A204.1 (cell line): ENCODE measurements at regions not wholly inside any gene's neighbourhood (a gene's known extent, or its start where the extent isn't known, plus 50 kb on each side); places are given as distances from the start of the nearest gene placed in this dataset.

ENCODE experiments used
- FAIRE-seq: peaks from 2 replicates; lab custom pipeline; 2012; peaks lifted over from hg19 to GRCh38; lab: Jason Lieb, UNC

DNA sequence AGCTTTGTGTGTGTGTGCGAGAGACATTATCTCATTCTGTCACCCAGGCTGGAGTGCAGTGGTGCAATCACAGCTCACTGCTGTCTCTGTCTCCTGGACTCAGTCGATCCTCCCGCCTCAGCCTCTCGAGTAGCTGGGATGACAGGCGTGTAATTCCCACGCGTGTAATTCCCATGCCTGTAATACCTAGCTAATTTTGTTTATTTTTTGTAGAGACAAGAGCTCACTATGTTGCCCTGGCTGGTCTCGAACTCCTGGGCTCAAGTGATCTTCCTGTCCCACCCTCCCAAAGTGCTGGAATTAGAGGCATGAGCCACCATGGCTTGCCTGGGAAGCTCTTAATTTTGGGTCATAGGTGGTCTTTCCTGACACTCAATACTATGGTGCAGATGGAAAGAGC is 205.3 kb upstream of the TNRC6C start:
- FAIRE-seq = no peak

DNA sequence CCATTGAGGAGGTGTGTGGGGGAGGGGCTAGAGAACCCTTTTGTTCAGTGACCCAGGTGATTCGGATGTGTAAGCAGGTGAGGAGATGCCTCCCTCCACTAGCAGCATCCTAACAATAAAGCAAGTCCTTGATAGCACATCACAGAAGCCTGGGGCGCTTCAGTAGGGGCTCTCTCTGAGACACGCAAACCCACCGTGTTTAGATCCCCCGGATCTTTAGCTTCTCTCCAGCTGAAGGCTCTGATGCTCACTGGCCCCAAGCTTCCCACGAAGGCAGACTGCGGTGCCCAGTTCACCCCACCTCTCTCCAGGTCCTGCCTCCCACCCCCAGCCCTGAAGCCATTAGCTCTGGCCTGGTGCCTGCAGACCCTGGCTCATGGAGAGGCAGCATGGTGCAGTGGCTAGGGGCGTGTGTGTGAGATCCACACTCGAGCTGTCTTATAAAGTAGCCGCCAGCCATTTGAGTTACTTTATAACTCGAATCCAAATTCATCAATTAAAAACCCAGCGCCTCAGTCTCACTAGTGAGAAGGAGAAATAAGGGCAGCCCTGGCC is 204.7 kb upstream of the TNRC6C start:
- FAIRE-seq = no peak

DNA sequence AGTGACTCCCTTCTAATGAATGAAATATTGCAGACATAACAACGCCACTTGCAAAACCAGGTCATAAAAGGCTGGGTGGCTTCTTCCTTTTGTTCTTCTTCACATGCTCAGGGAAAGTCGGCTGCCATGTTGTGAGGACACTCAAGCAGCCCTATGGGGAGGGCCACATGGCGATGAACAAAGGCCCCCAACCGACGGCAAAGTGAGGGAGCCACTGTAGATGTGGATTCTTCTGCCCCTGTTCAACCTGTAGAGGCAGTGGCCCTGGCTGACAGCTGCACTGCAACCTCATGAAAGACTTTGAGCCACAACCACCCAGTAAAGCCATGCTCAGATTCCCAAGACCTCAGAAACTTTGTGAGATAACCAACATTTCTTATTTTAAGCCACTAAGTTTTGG is 203.5 kb upstream of the TNRC6C start:
- no peak for FAIRE-seq

DNA sequence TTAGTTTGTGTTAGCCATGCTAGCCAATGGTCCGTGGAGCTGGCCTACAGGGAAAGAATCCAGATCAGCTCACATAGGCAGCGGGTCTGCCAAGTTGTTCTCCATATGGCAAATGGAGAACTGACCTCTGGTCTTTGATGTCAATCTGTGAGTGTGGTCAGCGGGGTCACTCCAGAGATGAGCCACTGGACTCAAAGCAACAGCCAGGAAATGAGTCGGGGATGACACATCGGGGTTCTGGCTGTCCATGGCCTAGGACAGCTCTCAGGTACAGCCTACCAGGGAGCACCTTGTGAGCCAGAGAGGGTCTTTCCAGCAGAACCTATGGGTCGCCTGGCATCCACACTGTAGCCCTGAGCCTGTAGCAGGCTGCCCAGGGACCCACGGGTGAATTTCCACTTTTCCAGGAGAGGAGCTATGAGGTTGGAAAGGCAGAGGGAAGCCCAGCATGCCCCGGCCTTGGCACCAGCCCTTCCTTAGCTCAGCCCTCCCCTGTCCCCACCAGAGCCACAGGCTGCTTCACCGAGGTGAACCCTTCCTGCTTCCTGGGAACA is 203.0 kb upstream of the TNRC6C start:
- FAIRE-seq = no peak

DNA sequence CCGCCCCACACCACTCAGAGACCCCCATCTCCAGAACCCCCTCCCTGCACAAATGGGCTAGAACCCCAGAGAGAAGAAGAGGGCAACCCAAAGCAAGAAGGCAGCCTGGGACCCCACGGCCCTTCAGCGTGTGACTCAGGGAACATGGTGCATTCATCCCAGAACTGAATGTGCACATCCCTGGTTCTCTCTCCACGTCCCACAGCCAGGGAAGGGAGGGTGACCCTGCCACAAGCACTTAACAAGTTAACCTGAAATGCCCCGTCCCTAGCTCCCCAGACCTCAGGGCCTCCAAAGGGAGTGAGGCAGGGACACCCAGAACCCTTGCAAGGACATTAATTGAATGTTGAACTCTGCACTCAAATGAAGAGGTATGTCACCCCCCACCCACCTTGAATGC is 202.5 kb upstream of the TNRC6C start:
- FAIRE-seq = no peak

DNA sequence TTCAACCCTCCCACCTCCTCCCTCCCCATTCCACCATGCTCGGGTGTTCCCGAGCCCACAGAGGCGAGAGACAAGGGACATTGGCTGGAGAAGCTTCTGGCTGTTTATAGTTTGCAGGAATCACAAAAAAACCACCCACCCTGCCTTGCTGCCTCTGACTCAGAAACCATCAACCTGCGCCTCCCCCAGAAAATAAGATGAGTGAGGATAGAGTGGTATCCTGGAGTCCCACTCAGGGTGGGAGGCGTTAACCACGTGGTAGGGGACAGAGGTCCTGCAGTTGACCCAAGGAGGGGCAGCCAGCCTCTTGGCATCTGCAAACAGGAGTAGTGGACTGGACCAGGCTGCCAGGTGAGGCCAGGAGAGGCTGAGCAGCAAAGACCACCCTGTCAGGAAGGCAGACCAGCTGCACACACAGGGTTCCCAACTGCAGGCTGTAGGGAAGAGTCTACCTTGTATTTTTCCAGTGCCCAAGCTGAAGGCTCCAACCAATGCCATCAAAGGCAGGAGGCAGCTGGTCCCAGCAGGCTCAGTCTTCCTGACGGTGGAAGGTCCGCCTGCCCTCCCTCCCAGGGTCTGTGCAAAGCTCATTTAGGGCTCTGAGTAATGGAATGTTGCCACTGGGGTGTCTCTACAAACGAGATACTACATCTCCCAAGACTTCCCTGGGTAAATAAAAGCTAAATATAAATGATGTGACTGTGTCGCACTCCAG is 201.5 kb upstream of the TNRC6C start:
- FAIRE-seq = no peak

DNA sequence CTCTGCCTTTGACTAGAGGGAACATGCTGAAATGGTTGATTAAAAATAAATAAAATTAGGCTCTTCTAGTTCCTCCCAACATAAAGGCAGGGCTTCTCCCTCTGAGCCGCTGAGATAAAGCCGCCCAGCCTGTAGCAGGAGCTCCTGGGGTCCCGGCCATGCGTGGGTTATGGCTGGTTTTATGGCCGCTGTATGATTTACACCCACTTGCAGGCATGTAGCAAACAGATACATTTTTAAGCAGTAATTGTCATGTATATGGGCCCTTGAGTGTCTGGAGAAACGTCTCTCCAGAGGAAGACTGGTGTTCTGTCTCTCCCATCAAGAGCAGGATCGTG is 201.0 kb upstream of the TNRC6C start:
- no peak for FAIRE-seq

DNA sequence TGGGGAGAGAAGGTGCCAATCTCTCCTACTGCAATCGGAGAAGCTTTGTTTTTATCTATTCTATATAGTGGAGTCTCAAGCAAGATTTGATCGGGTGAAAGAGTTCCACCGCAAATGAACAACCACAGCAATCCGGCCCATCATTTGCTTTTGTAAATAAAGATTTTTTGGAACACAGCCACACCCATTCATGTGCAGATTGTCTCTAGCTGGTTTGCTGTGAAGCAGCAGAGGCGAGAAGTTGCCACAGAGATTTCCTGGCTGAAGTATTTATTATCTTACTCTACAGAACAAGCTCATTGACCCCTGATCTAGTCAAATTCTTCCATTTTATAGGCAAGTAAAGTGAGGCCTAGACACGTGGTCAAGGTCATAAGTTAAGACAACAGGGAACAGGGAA is 195.5 kb upstream of the TNRC6C start:
- no peak for FAIRE-seq

DNA sequence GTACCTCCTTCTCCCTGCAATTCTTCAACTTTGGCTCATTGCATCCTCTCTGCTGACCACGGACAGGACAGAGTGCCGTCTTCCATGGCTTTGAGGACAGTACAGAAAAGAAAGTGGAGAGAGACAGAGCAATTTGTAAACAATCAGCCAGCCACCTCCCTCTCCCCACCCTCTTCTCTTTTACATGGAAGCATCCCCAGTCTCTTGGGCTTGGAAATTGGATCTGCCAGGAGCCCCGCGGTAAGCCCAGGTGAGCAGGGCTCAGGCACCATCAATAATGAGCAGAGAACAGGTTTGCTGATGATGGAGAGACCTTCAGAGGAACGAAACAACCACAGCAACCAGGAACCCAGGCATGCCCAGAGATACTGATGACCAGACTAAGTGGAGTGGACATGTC is 194.9 kb upstream of the TNRC6C start:
- FAIRE-seq = no peak

DNA sequence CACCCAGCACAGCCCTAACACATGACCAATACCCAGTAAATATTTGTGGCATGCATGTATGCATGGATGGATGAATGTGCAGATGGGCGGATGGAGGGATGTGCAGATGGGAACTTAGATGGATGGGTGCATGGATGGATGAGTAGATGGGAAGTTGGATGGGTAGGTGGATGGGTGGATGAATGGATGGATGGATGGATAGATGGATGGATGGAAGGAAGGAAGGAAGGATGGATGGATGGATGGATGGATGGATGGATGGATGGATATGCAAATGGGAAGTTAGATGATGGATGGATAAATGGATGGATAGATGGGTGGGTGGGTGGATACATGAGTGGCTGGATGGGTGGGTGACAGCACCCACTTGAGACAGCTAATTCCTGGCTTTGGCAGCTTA is 193.2 kb upstream of the TNRC6C start:
- no peak for FAIRE-seq

DNA sequence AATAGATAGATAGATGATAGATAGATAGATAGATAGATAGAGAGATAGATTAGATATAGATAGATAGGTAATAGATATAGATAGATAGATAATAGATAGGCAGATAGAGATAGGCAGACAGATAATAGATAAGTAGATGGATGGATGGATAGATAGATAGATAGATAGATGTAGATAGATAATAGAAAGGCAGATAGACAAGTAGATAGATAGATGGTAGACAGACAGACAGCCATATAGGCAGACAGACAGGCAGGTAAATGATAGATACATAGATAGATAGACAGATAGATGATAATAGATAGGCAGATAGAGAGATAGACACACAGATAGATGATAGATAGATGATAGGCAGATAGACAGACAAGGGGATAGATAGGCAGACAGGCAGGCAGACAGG is 191.4 kb upstream of the TNRC6C start:
- no peak for FAIRE-seq

DNA sequence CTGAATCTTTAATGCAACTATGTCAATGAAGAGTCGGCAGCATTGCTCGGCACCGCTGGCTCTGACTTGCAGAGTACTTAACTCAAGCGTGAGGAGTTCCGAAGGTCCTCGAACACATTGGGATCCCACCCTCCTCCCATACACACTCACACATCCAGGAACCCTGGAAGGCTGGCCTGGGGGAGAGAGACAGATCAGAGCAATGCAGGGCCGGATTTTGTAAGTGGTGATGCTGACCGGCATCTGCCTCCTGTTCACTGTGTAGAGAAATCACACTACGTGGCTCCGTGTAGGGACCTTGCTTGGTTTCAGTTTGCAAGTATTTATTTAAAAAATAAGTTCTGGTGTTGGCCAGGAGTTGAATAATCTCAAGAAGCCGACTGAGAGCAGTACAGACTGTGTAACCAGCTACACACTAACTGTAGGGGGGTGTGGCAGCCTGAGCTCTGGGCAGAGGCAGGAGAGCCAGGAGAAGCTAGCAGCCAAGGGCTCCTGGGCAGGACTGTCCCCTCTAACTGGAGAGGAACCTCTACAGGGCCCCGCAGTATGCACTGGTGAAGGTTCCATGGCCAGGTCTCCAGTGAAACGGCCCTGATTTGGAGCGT is 190.2 kb upstream of the TNRC6C start:
- FAIRE-seq = no peak

DNA sequence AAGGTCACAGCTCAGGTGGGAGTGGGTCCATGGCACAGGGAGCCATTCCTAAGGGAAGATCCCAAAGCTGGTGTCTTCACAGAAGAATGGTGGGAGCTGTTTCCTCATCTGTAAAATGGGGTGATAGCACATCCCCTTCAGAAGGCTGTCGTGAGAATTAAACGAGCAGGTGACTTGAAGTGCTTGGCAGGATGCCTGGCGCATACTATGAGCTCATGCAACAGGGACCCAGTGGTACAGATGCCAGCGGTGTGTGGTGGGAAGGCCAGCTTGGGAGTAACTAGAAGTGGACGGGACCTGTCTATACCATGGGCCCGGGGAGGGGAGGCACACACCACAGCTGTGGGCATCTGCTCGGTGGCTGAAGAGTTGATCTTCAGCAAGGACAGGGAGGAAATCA is 189.3 kb upstream of the TNRC6C start:
- no peak for FAIRE-seq

DNA sequence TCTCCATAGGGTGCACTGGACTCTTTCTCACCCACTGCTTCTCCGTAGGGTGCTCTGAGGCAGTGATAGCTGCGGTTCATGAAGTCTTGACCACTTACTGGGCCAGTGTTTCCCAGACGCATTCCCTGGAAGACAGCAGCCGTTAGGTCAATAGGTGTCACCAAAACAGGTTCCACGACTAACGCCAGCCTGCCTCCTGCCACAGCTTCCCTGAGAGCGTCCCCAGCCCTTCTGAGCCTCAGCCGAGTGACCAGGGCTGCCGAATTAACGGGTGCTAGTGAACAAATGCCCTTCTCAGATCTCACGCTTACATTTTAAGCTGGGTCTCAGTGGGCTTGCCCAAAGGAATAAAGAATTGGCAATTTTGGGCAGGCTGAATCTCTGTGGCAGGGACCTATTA is 188.7 kb upstream of the TNRC6C start:
- FAIRE-seq = no peak

DNA sequence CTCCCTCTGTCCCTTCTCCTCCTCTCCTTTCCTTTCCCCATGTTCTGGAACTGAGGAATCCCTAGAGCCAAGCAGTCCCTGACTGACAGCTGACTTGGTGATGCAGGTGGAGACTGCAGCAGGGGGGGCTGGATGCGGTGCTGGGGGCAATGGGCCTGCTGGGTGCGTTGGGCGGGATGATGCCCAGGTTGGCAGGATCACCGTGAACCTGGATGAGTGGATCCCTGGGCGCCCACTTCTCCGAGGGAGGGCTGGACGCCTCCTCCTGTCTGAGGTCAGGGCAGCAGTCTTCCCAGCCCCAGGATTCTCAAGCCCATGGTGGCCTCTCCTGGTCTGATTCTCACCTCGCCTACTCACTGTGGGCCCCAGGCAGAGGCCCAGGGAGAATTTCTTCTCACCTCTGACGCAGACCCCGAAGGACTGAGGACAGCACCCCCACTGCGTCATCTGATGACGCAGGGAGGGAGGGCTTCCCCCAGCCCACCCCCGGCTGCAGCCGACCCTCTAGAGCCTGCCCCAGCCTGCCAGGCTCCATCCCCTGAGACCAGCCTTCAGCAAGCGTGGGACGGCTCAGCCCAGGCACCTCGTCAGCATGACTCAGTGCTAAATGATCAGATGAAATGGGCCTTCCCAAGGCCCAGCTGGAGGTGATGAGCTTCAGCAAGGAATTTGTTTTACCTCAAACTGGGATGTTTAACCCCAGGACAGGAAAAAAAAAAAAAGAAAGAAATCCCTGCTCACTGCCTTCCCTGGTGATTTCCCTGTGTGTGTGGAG is 188.0 kb upstream of the TNRC6C start:
- FAIRE-seq = no peak

DNA sequence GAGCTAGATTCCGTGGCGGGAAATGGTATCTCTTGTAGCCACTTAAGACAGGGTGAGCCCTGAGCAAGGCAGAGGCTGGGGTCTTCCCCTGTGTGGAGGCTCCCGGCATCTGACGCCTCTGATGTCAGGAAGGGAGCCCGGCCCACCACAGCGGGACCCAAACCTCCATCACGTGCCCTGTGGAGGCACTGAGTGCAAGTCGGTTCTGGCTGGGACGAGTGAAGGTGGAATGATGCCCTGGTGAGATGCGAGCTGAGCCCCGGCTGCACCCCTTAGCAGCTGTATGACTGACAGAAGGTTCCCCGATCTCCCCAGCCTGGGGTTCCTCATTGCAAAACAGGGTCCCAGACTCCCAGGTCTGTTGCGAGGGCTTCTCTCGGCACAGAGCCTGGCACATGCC is 187.4 kb upstream of the TNRC6C start:
- FAIRE-seq = no peak

DNA sequence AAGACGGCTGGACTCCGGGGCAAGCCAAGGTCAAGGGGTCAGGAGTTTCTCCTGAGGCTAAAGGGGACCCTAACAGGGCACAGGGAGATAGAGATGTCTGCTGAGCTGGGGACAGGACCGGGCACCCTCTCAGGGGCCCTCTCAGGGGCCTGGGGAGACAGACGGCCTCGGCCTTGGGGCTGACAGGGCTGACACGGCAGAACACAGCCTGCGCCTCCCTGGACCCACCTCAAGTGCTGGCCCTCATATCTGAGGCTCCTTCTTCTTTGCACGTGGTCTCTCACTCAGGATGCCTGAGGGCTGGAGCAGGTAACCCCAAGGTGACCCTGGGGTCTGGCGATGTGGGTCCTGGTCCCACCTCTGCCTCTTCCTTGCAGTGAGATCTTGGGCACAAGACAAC is 186.9 kb upstream of the TNRC6C start:
- FAIRE-seq = no peak

DNA sequence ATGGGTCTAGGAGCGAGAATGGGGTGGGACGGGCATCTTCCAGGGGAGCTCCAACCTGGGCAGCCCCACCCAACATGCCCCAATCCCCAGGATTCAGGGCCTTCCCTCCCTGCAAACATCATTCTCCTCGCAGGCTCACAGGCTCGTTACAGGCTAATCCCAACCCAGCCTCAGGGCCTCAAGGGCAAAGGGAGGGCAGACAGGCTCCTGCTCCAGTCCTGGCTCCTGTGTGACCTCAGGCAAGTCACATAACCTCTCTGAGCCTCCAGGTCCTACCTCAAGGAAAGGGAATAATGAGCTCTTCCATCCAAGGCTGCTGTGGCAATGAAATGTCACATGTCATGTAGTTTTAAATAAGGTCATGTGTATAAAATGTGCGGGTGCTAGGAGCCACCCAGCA is 186.5 kb upstream of the TNRC6C start:
- no peak for FAIRE-seq

DNA sequence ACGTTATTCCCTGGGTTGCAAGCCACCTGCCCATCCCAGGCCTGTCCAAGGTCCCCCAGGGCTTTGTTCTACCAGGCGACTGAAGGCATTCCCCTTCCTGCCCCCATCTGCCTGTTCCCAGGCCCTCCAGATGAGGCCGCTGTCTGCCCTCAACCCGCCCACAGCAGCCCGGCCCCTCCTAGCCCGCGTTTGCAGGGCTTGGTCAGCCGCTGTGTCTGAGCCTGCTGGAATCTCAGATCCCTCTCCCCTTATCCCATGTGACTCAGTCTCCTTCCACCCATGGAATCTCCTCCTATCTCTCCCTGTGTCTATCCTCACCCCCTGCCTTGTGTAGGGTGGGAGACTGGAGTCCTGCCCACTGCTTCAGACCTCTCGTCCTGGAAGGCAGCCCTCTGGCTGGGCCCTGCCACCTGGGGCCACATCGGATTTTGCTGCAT is 186.0 kb upstream of the TNRC6C start:
- no peak for FAIRE-seq

DNA sequence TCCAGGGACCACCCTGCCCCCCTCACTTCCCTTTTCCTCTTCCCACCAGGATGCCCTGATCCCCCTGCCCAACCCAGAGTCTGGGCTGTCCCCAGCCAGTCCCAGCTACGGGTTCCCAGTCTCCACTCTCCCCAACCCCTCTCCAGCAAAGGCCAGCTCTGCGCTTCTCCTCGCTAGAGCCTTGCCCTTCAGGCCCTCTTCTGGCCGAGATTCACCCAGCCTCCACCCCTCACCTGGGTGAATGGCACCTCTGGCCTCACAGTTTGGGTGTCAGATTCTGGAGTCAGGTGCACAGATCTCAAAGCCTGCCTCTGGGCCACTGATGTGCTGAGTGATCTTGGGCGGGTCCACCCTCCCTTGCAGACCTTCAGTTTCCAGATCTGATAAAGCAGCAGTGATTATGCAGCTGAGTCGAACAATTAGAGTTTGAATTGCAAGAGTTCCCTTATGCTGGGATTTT is 185.6 kb upstream of the TNRC6C start:
- no peak for FAIRE-seq

DNA sequence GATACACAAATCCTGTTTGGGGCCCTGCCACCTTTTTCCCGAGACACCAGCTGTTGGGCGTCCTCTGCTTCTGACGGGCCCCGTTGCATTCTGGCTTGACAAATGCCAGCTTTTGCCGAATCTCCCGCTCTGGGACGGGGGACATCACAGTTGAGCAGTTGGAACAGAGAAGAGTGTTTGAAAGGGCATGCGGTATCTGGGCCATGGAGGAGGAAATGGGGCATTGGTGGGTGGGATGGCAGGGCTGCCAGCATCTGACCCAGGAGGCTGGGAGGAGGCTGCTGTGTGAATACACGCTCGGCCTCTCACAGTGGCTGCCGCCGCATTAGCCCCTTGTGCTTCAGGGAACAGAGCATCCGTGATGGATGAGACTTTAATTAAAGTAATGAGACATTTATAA is 184.3 kb upstream of the TNRC6C start:
- no peak for FAIRE-seq

DNA sequence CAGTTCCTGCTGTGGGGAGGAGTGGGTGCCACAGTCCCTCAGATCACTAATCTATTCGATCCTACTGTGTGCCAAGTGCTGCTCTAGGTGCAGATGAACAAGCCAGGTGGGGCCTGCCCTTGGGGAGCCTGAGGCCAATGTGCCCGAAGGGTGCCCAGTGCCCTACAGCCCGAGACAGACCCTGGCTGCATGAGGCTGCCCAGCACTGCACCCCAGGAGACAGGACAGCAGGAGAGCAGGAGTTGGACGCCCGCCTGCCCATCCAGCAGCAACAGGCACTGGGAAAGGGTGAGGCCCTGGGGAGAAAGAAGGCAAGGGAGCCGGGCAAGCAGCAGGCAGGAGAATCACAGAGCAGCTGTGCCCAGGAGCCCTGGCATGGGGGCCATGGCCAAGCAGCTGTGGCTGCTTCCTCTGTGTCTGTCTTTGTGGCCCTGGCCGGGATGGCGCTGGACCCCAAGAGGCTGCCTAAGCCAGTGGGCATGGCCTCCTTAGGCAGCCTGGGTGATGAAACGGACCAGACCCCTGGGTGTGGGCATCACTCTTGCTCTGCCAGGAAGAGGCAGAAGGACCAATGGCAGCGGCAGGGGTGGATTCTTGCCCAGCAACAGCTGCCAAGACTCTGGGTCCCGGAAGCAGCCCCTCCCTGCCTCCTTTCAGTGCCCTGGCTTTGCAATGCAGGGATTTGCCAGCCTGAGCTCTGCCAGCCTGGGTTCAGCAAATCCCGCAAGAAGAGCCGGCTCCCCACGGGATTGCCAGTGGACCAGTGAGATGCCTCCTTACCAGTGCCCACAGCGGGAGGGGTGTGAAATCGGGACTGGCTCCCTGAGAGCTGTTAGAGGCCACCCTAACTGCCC is 179.6 kb upstream of the TNRC6C start:
- FAIRE-seq = no peak
